Nephron progenitor cell (in vitro differentiated cells): ENCODE measurements at regions not wholly inside any gene's neighbourhood (a gene's known extent, or its start where the extent isn't known, plus 50 kb on each side); places are given as distances from the start of the nearest gene placed in this dataset.

ENCODE experiments used
- DNase-seq: peaks from one replicate; pipeline ENCODE4 v3.0.0; 2021
- H3K27ac Mint-ChIP-seq: 2 replicates; pipeline ENCODE4 v1.8.0; 2021; ENCODE audit warnings: mild to moderate bottlenecking, moderate library complexity, mixed read lengths
- H3K27me3 Mint-ChIP-seq: 2 replicates; pipeline ENCODE4 v1.8.0; 2021; ENCODE audit warnings: mild to moderate bottlenecking, low read depth, mixed read lengths; ENCODE audit not compliant: poor library complexity
- H3K36me3 Mint-ChIP-seq: 2 replicates; pipeline ENCODE4 v1.8.0; 2021; ENCODE audit warnings: low read depth, mixed read lengths
- H3K4me1 Mint-ChIP-seq: 2 replicates; pipeline ENCODE4 v1.8.0; 2021; ENCODE audit warnings: mixed read lengths
- H3K4me3 Mint-ChIP-seq: 2 replicates; pipeline ENCODE4 v1.8.0; 2021; ENCODE audit warnings: mild to moderate bottlenecking, moderate library complexity, mixed read lengths
- H3K9me3 Mint-ChIP-seq: 2 replicates; pipeline ENCODE4 v1.8.0; 2021; ENCODE audit warnings: mild to moderate bottlenecking, moderate library complexity, mixed read lengths
- CTCF ChIP-seq: fragments of 200-600 bp; sonication (generic); IDR thresholded peaks from 2 replicates; pipeline ENCODE4 v1.5.0; 2021; ENCODE audit warnings: antibody characterized with exemption

GRCh38 chr6:140684776-140685550, 1310.5 kb upstream of the CITED2 start:
- no peak for TF ChIP-seq CTCF
- Mint-ChIP-seq H3K36me3 (no peaks in the 10 kb centered on the region), H3K9me3 (peaks cover 3% of the 10 kb centered on the region), H3K27me3 (no peaks in the 10 kb centered on the region), H3K4me1 (no peaks in the 10 kb centered on the region), H3K27ac (no peak overlapping the region), H3K4me3 (no peak overlapping the region)
- DNase-seq, result no peak

- Mint-ChIP-seq H3K27ac (no peak overlapping the region), H3K36me3 (no peaks in the 10 kb centered on the region), H3K4me3 (no peak overlapping the region), H3K9me3 (no peaks in the 10 kb centered on the region), H3K27me3 (no peaks in the 10 kb centered on the region), H3K4me1 (no peaks in the 10 kb centered on the region)
- DNase-seq, result no peak
- no peak for TF ChIP-seq CTCF
These were observed 1303.5 kb upstream of the CITED2 start for GRCh38 chr6:140677781-140678528.

GRCh38 chr6:140671926-140672325, 1297.5 kb upstream of the CITED2 start:
- H3K9me3 Mint-ChIP-seq, result no peaks in the 10 kb centered on the region
- H3K27me3 Mint-ChIP-seq, result no peaks in the 10 kb centered on the region
- no peaks in the 10 kb centered on the region for H3K36me3 Mint-ChIP-seq
- peak; percentile 35 for TF ChIP-seq CTCF
- H3K4me3 Mint-ChIP-seq, result no peak overlapping the region
- no peaks in the 10 kb centered on the region for H3K4me1 Mint-ChIP-seq
- DNase-seq, result no peak
- H3K27ac Mint-ChIP-seq, result no peak overlapping the region

- Mint-ChIP-seq H3K36me3 (no peaks in the 10 kb centered on the region), H3K4me1 (no peaks in the 10 kb centered on the region), H3K4me3 (no peak overlapping the region), H3K27me3 (no peaks in the 10 kb centered on the region), H3K9me3 (no peaks in the 10 kb centered on the region), H3K27ac (no peak overlapping the region)
- DNase-seq, result no peak
- TF ChIP-seq CTCF, result no peak
These were observed 1295.6 kb upstream of the CITED2 start for GRCh38 chr6:140670021-140670420.

GRCh38 chr6:140669321-140669720, 1294.9 kb upstream of the CITED2 start:
- no peak for DNase-seq
- no peak overlapping the region for H3K27ac Mint-ChIP-seq

More at GRCh38 chr6:140669321-140669720, 1294.9 kb upstream of the CITED2 start:
- Mint-ChIP-seq H3K27me3 (no peaks in the 10 kb centered on the region), H3K9me3 (no peaks in the 10 kb centered on the region), H3K4me1 (no peaks in the 10 kb centered on the region), H3K4me3 (no peak overlapping the region), H3K36me3 (no peaks in the 10 kb centered on the region)
- no peak for TF ChIP-seq CTCF
